SK-N-SH treated with all-trans-retinoic acid at 6 μM for 48 hours (cell line): ENCODE measurements at regions not wholly inside any gene's neighbourhood (a gene's known extent, or its start where the extent isn't known, plus 50 kb on each side); places are given as distances from the start of the nearest gene placed in this dataset.

Source experiments
- ARNTL ChIP-seq: fragments of 450-650 bp; formaldehyde crosslinking; IDR thresholded peaks from 2 replicates; pipeline ENCODE4 v1.5.0; 2020; ENCODE audit warnings: low read depth, mild to moderate bottlenecking, moderate library complexity, borderline replicate concordance
- GLIS3 ChIP-seq: fragments of 250-450 bp; sonication (Bioruptor Pico); IDR thresholded peaks from 2 replicates; pipeline ENCODE4 v1.5.0; 2020; ENCODE audit warnings: mild to moderate bottlenecking, moderate library complexity
- ISL1 ChIP-seq: fragments of 250-450 bp; sonication (Bioruptor Pico); IDR thresholded peaks from 2 replicates; pipeline ENCODE4 v2.1.2; 2022; ENCODE audit warnings: mild to moderate bottlenecking, moderate library complexity
- OSR1 ChIP-seq: fragments of 250-450 bp; sonication (Bioruptor Pico); IDR thresholded peaks from 2 replicates; pipeline ENCODE4 v1.8.0; 2022; ENCODE audit warnings: moderate library complexity, mild to moderate bottlenecking, inconsistent platforms
- PATZ1 ChIP-seq: fragments of 250-450 bp; sonication (Bioruptor Pico); IDR thresholded peaks from 2 replicates; pipeline ENCODE4 v1.8.0; 2020; ENCODE audit warnings: mild to moderate bottlenecking, moderate library complexity, borderline replicate concordance
- SNAI2 ChIP-seq: fragments of 250-450 bp; sonication (Bioruptor Pico); IDR thresholded peaks from 2 replicates; pipeline ENCODE4 v1.5.0; 2020; ENCODE audit warnings: mild to moderate bottlenecking, moderate library complexity
- TCF4 ChIP-seq: fragments of 250-450 bp; sonication (Bioruptor Pico); IDR thresholded peaks from 2 replicates; pipeline ENCODE4 v1.8.0; 2021; ENCODE audit warnings: mild to moderate bottlenecking, moderate library complexity, borderline replicate concordance
- TOX ChIP-seq: fragments of 250-450 bp; sonication (Bioruptor Pico); IDR thresholded peaks from 2 replicates; pipeline ENCODE4 v1.8.0; 2021; ENCODE audit warnings: mild to moderate bottlenecking, moderate library complexity, borderline replicate concordance
- ZC3H10 ChIP-seq: fragments of 250-450 bp; sonication (Bioruptor Pico); IDR thresholded peaks from 2 replicates; pipeline ENCODE4 v1.5.1; 2021; ENCODE audit warnings: mild to moderate bottlenecking, moderate library complexity
- ZFP3 ChIP-seq: fragments of 250-450 bp; sonication (Bioruptor Pico); IDR thresholded peaks from 2 replicates; pipeline ENCODE4 v1.5.0; 2020; ENCODE audit warnings: mild to moderate bottlenecking, moderate library complexity
- ZFP30 ChIP-seq: fragments of 450-650 bp; formaldehyde crosslinking; IDR thresholded peaks from 2 replicates; pipeline ENCODE4 v1.5.0; 2022; ENCODE audit warnings: mild to moderate bottlenecking, moderate library complexity
- TF ChIP-seq, protein P1 (sequence below): fragments of 250-450 bp; sonication (Bioruptor Pico); IDR thresholded peaks from 2 replicates; pipeline ENCODE4 v1.5.0; 2020; ENCODE audit warnings: mild to moderate bottlenecking, moderate library complexity

DNA sequence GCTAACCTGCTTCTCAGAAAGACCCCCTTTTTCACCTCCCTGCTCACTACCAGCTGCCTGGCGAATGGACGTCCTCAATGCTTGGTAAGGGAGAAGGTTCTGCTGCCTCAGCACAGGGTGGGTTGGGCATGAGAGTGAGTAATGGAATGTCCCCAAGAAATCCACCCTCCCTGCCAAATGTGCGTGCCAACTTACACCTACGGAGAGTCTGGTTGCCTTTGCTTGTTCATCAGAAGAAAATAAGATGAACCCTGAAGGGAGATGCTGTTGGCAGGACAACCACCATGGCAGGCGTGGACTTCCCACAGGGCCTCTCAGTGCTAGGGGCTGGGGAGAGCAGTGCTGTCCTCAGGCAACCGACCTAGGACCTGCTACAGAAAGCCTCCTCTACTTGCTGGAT, 106.0 kb downstream of the XCL2 start:
- TF ChIP-seq GLIS3 (CRISPR knock-in tag) (no peak), TCF4 (CRISPR knock-in tag) (no peak), PATZ1 (CRISPR knock-in tag) (no peak), ZFP30 (CRISPR knock-in tag) (no peak), TOX (CRISPR knock-in tag) (no peak), OSR1 (CRISPR knock-in tag) (no peak), ARNTL (CRISPR knock-in tag) (no peak), ISL1 (CRISPR knock-in tag) (no peak), SNAI2 (CRISPR knock-in tag) (no peak), ZC3H10 (CRISPR knock-in tag) (no peak), ZFP3 (CRISPR knock-in tag) (no peak)
- TF ChIP-seq, protein P1, sequence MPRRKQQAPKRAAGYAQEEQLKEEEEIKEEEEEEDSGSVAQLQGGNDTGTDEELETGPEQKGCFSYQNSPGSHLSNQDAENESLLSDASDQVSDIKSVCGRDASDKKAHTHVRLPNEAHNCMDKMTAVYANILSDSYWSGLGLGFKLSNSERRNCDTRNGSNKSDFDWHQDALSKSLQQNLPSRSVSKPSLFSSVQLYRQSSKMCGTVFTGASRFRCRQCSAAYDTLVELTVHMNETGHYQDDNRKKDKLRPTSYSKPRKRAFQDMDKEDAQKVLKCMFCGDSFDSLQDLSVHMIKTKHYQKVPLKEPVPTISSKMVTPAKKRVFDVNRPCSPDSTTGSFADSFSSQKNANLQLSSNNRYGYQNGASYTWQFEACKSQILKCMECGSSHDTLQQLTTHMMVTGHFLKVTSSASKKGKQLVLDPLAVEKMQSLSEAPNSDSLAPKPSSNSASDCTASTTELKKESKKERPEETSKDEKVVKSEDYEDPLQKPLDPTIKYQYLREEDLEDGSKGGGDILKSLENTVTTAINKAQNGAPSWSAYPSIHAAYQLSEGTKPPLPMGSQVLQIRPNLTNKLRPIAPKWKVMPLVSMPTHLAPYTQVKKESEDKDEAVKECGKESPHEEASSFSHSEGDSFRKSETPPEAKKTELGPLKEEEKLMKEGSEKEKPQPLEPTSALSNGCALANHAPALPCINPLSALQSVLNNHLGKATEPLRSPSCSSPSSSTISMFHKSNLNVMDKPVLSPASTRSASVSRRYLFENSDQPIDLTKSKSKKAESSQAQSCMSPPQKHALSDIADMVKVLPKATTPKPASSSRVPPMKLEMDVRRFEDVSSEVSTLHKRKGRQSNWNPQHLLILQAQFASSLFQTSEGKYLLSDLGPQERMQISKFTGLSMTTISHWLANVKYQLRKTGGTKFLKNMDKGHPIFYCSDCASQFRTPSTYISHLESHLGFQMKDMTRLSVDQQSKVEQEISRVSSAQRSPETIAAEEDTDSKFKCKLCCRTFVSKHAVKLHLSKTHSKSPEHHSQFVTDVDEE (CRISPR knock-in tag): no peak
